ENCODE measurements at regions not wholly inside any gene's neighbourhood (a gene's known extent, or its start where the extent isn't known, plus 50 kb on each side); places are given as distances from the start of the nearest gene placed in this dataset.

DNA sequence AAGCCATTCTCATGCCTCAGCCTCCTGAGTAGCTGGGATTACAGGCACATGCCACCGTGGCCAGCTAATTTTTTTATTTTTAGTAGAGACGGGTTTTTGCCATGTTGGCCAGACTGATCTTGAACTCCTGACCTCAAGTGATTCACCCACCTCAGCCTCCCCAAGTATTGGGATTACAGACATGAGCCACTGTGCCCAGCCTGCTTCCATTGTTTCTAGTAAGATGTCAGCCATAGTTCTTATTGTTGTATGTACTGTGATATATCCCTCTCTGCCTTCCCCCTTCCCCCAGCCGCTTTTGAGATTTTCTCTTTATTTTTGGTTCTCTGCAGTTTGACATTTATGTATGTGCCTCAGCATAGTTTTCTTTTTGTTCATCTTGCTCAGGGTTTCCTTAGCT is 87.9 kb upstream of the KLF14 start:
- Histone ChIP-seq H3K36me3 (ENCODE audit: control insufficient read depth in 2 of 2, extremely low read depth in 1 of 2, insufficient read depth in 2 of 2, low read length in 2 of 2) (no peaks in the 10 kb centered on the region), H3K4me3 (ENCODE audit: control insufficient read depth in 2 of 3, extremely low read depth in 1 of 3, insufficient read depth in 2 of 3, low read depth in 1 of 3, low read length in 3 of 3) (no peak overlapping the region), H3K9ac (ENCODE audit: control insufficient read depth, extremely low read depth, insufficient read depth, low read length) (no peak overlapping the region), H3K27me3 (ENCODE audit: control insufficient read depth, extremely low read depth, insufficient read depth, low read length) (no peaks in the 10 kb centered on the region), H3K79me2 (ENCODE audit: control insufficient read depth, insufficient read depth, low read length) (no peaks in the 10 kb centered on the region), H3K9me1 (ENCODE audit: control insufficient read depth, extremely low read depth, insufficient read depth, low read length) (no peaks in the 10 kb centered on the region), H3K27ac (ENCODE audit: control insufficient read depth, insufficient read depth, low read length) (no peak overlapping the region), H3K9me3 (ENCODE audit: control insufficient read depth, low read depth, low read length) (no peaks in the 10 kb centered on the region), H2AFZ (ENCODE audit: control insufficient read depth, low read length) (no peak overlapping the region), H3K4me2 (ENCODE audit: control insufficient read depth, extremely low read depth, insufficient read depth, low read depth, low read length) (no peak overlapping the region), H3K4me1 (ENCODE audit: control insufficient read depth, extremely low read depth, insufficient read depth, low read length) (no peaks in the 10 kb centered on the region), H4K20me1 (ENCODE audit: control insufficient read depth, extremely low read depth, insufficient read depth, low read length) (no peaks in the 10 kb centered on the region)
- no peak for FAIRE-seq
- dilution Hi-C loops (cut with MboI; ENCODE audit: extremely low pct_ligation_motif_present, low sequenced_read_pairs), result no loop called here
- TF ChIP-seq, protein P1, sequence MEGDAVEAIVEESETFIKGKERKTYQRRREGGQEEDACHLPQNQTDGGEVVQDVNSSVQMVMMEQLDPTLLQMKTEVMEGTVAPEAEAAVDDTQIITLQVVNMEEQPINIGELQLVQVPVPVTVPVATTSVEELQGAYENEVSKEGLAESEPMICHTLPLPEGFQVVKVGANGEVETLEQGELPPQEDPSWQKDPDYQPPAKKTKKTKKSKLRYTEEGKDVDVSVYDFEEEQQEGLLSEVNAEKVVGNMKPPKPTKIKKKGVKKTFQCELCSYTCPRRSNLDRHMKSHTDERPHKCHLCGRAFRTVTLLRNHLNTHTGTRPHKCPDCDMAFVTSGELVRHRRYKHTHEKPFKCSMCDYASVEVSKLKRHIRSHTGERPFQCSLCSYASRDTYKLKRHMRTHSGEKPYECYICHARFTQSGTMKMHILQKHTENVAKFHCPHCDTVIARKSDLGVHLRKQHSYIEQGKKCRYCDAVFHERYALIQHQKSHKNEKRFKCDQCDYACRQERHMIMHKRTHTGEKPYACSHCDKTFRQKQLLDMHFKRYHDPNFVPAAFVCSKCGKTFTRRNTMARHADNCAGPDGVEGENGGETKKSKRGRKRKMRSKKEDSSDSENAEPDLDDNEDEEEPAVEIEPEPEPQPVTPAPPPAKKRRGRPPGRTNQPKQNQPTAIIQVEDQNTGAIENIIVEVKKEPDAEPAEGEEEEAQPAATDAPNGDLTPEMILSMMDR (optimal IDR thresholded peaks at IDR 0.05 in 1 of 3, IDR thresholded peaks at IDR 0.05 in 1 of 3, conservative IDR thresholded peaks at IDR 0.05 in 1 of 3; ENCODE audit: extremely low read depth in 1 of 3, insufficient read depth in 2 of 3, low read length in 3 of 3), result no peak
- no peak for TF ChIP-seq EZH2 (IDR thresholded peaks at IDR 0.05; ENCODE audit: low read length)
- DNase-seq (ENCODE audit: low read depth, low spot score), result no peak

DNA sequence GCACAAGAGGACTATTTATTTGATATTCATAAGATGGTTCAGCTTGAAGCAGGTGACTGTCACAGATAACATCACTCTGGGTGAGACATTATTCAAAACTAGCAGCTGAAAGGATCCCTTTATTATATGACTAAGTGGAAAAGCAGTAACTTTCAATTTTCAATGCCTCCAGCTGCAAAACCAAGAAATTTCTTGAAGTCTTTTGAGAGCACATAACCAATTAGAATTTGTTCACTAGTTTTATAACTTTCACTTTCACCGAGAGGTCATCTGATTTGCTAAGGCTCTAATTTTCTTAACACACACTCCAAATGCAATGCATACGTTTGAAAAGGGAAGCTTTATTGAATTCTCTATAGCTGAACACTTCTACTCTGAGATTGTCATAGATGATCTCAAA is 88.6 kb upstream of the KLF14 start:
- dilution Hi-C loops (cut with MboI; ENCODE audit: extremely low pct_ligation_motif_present, low sequenced_read_pairs), result no loop called here
- H3K36me3 ChIP-seq (ENCODE audit: control insufficient read depth in 2 of 2, extremely low read depth in 1 of 2, insufficient read depth in 2 of 2, low read length in 2 of 2), result no peaks in the 10 kb centered on the region
- DNase-seq (ENCODE audit: low read depth, low spot score), result no peak

More for the DNA sequence above, 88.6 kb upstream of the KLF14 start:
- Histone ChIP-seq H3K4me1 (ENCODE audit: control insufficient read depth, extremely low read depth, insufficient read depth, low read length) (no peaks in the 10 kb centered on the region), H2AFZ (ENCODE audit: control insufficient read depth, low read length) (no peak overlapping the region), H3K4me2 (ENCODE audit: control insufficient read depth, extremely low read depth, insufficient read depth, low read depth, low read length) (no peak overlapping the region), H3K9ac (ENCODE audit: control insufficient read depth, extremely low read depth, insufficient read depth, low read length) (no peak overlapping the region), H3K27ac (ENCODE audit: control insufficient read depth, insufficient read depth, low read length) (no peak overlapping the region), H3K79me2 (ENCODE audit: control insufficient read depth, insufficient read depth, low read length) (no peaks in the 10 kb centered on the region), H3K4me3 (ENCODE audit: control insufficient read depth in 2 of 3, extremely low read depth in 1 of 3, insufficient read depth in 2 of 3, low read depth in 1 of 3, low read length in 3 of 3) (no peak overlapping the region), H4K20me1 (ENCODE audit: control insufficient read depth, extremely low read depth, insufficient read depth, low read length) (no peaks in the 10 kb centered on the region), H3K9me3 (ENCODE audit: control insufficient read depth, low read depth, low read length) (no peaks in the 10 kb centered on the region), H3K9me1 (ENCODE audit: control insufficient read depth, extremely low read depth, insufficient read depth, low read length) (no peaks in the 10 kb centered on the region), H3K27me3 (ENCODE audit: control insufficient read depth, extremely low read depth, insufficient read depth, low read length) (no peaks in the 10 kb centered on the region)
- no peak for TF ChIP-seq EZH2 (IDR thresholded peaks at IDR 0.05; ENCODE audit: low read length)
- TF ChIP-seq, protein P1 (optimal IDR thresholded peaks at IDR 0.05 in 1 of 3, IDR thresholded peaks at IDR 0.05 in 1 of 3, conservative IDR thresholded peaks at IDR 0.05 in 1 of 3; ENCODE audit: extremely low read depth in 1 of 3, insufficient read depth in 2 of 3, low read length in 3 of 3), result no peak
- FAIRE-seq, result no peak

Data from keratinocyte (primary cell).